GM21723 (cell line): ENCODE measurements at regions not wholly inside any gene's neighbourhood (a gene's known extent, or its start where the extent isn't known, plus 50 kb on each side); places are given as distances from the start of the nearest gene placed in this dataset.

Experiments used
- ATAC-seq: cut with Tn5 transposase; IDR thresholded peaks from one replicate; pipeline ENCODE4 v1.9.1; 2021; ENCODE audit warnings: mild to moderate bottlenecking, moderate library complexity; ENCODE audit not compliant: unreplicated experiment

GRCh38 chr3:143206955-143207337 lies 87.4 kb downstream of the CHST2 start:
- no peak for ATAC-seq

- ATAC-seq, result peak; percentile 86
Observed at GRCh38 chr3:143207338-143207961, 87.9 kb downstream of the CHST2 start.

GRCh38 chr3:143208976-143209714 lies 89.6 kb downstream of the CHST2 start:
- ATAC-seq, result no peak

GRCh38 chr3:143209715-143210059 lies 90.1 kb downstream of the CHST2 start:
- ATAC-seq, result no peak

GRCh38 chr3:143210141-143210540 lies 90.6 kb downstream of the CHST2 start:
- ATAC-seq, result no peak

- no peak for ATAC-seq
Observed at GRCh38 chr3:143215059-143215458, 95.5 kb downstream of the CHST2 start.
